Chondrocyte (in vitro differentiated cells): ENCODE measurements at regions not wholly inside any gene's neighbourhood (a gene's known extent, or its start where the extent isn't known, plus 50 kb on each side); places are given as distances from the start of the nearest gene placed in this dataset.

Source experiments
- DNase-seq: peaks from one replicate; pipeline ENCODE4 v3.0.0; 2021; ENCODE audit warnings: mixed read lengths, low spot score
- H3K27ac Mint-ChIP-seq: one replicate; pipeline ENCODE4 v1.8.0; 2021; ENCODE audit warnings: mild to moderate bottlenecking, moderate library complexity, mixed read lengths; ENCODE audit not compliant: unreplicated experiment
- H3K27me3 Mint-ChIP-seq: 2 replicates; pipeline ENCODE4 v1.8.0; 2021; ENCODE audit warnings: low read depth, mixed read lengths
- H3K36me3 Mint-ChIP-seq: 2 replicates; pipeline ENCODE4 v1.8.0; 2021; ENCODE audit warnings: low read depth, mixed read lengths
- H3K4me1 Mint-ChIP-seq: 2 replicates; pipeline ENCODE4 v1.8.0; 2021; ENCODE audit warnings: low read depth, mild to moderate bottlenecking, mixed read lengths
- H3K4me3 Mint-ChIP-seq: one replicate; pipeline ENCODE4 v1.8.0; 2021; ENCODE audit warnings: mild to moderate bottlenecking, moderate library complexity, mixed read lengths; ENCODE audit not compliant: unreplicated experiment
- H3K9me3 Mint-ChIP-seq: 2 replicates; pipeline ENCODE4 v1.8.0; 2021; ENCODE audit warnings: low read depth, mixed read lengths
- TF ChIP-seq, protein P1 (sequence below): fragments of 200-600 bp; sonication (generic); IDR thresholded peaks from 2 replicates; pipeline ENCODE4 v1.5.0; 2021; ENCODE audit warnings: antibody characterized with exemption, mild to moderate bottlenecking, moderate library complexity

DNA sequence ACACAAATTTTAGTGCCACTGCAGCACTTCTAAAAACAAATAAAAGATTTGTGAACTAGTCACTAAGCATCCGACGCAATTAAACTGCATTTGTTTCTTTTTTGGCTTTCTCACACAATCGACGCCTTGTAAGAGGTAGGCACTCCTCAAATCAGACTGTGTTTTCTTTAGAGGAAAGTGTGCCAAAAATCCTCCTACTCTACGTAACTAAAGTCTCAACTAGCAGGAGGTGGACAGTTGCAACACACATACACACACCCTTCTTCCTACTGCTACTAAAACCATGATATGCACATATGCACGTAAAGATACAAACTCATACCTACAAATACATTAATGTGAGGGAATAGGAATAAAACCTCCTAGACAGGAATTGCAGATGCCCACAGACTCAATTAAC, 844.7 kb upstream of the SOX9 start:
- Mint-ChIP-seq H3K27ac (no peak overlapping the region), H3K4me1 (peaks cover 10% of the 10 kb centered on the region), H3K9me3 (peaks cover 3% of the 10 kb centered on the region), H3K27me3 (no peaks in the 10 kb centered on the region), H3K36me3 (no peaks in the 10 kb centered on the region), H3K4me3 (no peak overlapping the region)
- TF ChIP-seq, protein P1, sequence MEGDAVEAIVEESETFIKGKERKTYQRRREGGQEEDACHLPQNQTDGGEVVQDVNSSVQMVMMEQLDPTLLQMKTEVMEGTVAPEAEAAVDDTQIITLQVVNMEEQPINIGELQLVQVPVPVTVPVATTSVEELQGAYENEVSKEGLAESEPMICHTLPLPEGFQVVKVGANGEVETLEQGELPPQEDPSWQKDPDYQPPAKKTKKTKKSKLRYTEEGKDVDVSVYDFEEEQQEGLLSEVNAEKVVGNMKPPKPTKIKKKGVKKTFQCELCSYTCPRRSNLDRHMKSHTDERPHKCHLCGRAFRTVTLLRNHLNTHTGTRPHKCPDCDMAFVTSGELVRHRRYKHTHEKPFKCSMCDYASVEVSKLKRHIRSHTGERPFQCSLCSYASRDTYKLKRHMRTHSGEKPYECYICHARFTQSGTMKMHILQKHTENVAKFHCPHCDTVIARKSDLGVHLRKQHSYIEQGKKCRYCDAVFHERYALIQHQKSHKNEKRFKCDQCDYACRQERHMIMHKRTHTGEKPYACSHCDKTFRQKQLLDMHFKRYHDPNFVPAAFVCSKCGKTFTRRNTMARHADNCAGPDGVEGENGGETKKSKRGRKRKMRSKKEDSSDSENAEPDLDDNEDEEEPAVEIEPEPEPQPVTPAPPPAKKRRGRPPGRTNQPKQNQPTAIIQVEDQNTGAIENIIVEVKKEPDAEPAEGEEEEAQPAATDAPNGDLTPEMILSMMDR, result no peak
- DNase-seq, result no peak

DNA sequence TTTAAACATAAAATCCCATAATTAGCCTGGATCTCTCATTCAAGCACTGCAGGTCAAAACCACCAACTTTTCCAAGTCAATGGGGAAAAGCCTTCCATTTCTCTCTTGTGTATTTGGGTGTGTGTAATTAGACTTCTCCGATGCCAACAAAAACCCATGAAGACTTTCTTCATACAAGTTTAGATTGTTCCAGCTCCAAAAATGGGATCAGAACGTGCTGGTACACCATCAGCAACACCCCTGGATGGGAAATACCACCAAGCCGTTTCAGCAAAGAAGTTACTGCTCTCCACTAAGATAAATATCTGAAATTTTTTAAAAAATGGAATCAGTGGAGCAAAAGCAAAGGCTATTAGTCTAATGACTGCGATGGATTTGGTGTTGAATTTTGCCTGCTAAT, 837.3 kb upstream of the SOX9 start:
- Mint-ChIP-seq H3K27ac (no peak overlapping the region), H3K36me3 (no peaks in the 10 kb centered on the region), H3K4me3 (no peak overlapping the region), H3K27me3 (no peaks in the 10 kb centered on the region), H3K9me3 (peaks cover 6% of the 10 kb centered on the region), H3K4me1 (peaks cover 8% of the 10 kb centered on the region)
- DNase-seq, result no peak
- TF ChIP-seq, protein P1, result no peak

DNA sequence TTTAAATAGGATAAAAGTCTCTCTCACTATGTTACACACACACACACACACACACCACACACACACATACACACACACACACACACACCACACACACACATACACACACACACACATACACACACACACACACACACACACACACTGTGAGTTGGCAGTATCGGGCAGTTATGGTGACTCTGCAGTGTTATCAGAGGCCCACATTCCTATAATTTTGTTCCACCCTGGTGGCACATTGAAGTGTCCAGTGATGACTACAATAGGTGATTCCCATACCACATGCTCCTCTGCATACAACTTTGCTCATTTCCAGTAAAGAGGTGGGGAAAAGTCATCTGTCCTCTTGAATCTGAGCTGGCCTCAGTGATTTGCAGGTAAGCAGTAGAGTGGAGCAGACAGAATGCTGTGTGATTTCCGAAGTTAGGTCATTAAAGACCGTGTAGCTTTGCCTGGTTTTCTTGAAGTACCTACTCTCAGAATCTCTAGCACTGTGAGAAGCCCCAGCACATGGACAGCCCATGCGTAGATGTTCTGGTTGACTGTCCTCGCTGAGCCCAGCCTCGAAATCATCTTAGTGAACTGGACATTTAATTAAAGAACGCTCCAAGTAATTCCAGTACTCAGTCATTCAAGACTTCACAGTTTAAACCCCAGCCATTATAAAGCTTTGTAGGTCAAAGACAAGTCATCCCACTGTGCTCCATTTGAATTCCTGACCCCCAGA, 836.6 kb upstream of the SOX9 start:
- TF ChIP-seq, protein P1, result no peak
- no peak for DNase-seq
- no peak overlapping the region for H3K27ac Mint-ChIP-seq
- H3K27me3 Mint-ChIP-seq, result no peaks in the 10 kb centered on the region
- H3K36me3 Mint-ChIP-seq, result no peaks in the 10 kb centered on the region
- peaks cover 8% of the 10 kb centered on the region for H3K4me1 Mint-ChIP-seq
- no peak overlapping the region for H3K4me3 Mint-ChIP-seq
- peaks cover 3% of the 10 kb centered on the region for H3K9me3 Mint-ChIP-seq

DNA sequence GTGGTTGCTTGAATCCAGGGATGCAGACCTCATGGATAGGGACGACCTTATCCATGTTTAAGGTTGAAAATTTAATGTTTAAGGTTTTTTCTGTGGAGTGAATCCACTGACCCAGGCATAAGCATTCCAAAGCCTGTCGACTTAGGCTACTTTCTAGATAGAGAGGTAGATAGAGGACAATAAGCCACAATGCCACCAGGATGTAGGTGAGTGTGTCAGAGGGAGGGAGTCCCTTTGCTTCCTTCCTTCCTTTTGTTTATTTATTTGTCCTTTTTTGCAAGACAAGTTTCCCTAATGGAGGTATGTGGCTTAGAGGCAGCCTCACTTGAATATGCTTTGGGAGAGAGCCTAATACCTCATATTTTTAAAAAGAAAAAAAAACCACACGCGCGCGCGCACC, 834.2 kb upstream of the SOX9 start:
- no peaks in the 10 kb centered on the region for H3K36me3 Mint-ChIP-seq
- no peak overlapping the region for H3K4me3 Mint-ChIP-seq
- no peak for DNase-seq
- H3K9me3 Mint-ChIP-seq, result peaks cover 3% of the 10 kb centered on the region
- no peaks in the 10 kb centered on the region for H3K27me3 Mint-ChIP-seq
- H3K4me1 Mint-ChIP-seq, result peaks cover 8% of the 10 kb centered on the region
- H3K27ac Mint-ChIP-seq, result no peak overlapping the region
- TF ChIP-seq, protein P1, result no peak

DNA sequence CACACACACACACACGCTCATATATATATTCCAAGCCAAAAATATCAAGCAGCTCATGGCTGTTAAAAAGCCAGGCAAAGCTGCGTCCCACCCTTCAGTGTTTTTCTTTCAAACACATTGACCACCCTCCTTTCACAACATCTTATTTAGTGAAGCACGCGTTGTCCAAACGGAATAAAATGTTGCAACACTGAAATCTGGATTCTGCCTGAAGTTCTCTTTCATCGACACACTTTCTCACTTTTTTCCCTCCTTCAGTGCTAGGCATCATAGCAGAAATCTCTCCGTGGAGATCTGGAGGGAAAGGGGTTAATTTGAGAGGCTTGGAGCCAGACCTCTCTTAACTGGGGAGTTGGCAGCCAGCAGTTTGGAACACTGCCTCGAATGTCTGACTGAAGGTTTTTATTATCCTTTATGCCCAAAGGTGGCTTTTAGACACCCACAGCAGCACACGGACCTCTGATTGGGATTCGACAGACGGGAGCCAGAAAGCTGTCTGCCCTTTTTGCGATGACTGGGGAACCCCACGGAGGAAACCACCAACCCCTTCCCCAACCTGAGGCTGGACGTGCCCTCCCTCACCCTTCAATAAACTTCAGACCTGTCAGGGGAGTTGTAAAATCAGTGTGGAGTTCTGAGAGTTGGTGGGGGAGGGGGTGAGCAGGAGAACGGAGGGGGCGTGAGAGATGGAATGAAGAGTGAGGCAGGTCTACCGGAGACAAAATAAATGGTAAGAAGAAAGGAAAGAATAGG, 833.6 kb upstream of the SOX9 start:
- TF ChIP-seq, protein P1, result no peak
- no peak overlapping the region for H3K27ac Mint-ChIP-seq
- peaks cover 3% of the 10 kb centered on the region for H3K9me3 Mint-ChIP-seq
- no peaks in the 10 kb centered on the region for H3K27me3 Mint-ChIP-seq
- no peak for DNase-seq
- peak overlapping the region; percentile 26 for H3K4me3 Mint-ChIP-seq
- H3K36me3 Mint-ChIP-seq, result no peaks in the 10 kb centered on the region
- peaks cover 8% of the 10 kb centered on the region for H3K4me1 Mint-ChIP-seq
